ENCODE measurements at regions not wholly inside any gene's neighbourhood (a gene's known extent, or its start where the extent isn't known, plus 50 kb on each side); places are given as distances from the start of the nearest gene placed in this dataset.
A peak's percentile ranks its signal among the peaks of the same experiment; 100 is the strongest.

- no peak overlapping the region for H3K4me3 ChIP-seq (ENCODE audit: low read depth, poor library complexity, severe bottlenecking)
- peak in 1 of 2 donors; percentile 31 for DNase-seq (ENCODE audit: low spot score in 2 of 2)
- TF ChIP-seq POLR2A (IDR thresholded peaks at IDR 0.05) = no peak
- TF ChIP-seq CTCF (IDR thresholded peaks at IDR 0.05) = no peak
- 80 to 83% methylated on average over 6 to 7 of the region's 7 CpGs for WGBS, 2 donors
- intact Hi-C loops (cut with DNase I; ENCODE audit: low total_unique reads) = no loop called here
These were observed 367.3 kb upstream of the SALL3 start for GRCh38 chr18:78612318-78612717.

DNA sequence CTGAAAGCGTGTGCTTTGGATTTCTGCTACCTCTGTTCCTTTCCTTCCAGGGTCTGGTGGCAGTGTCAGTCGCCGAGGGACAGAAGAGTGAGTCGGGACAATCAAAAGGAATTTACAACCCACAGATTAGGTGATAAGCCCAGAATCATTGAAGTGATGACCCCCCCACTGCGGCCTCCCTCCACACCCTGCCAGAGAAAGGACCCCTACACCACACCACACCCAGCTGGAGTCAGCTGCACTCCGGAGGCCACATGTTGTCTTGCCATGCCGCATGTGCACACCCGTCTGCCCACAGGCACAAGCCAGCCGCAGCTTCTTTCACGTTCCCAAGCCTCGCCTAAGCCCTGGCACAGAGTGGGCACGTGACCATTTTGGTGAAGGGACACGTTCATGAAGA, 366.8 kb upstream of the SALL3 start:
- DNase-seq (ENCODE audit: low spot score in 2 of 2) = peak in 1 of 2 donors; percentile 65
- TF ChIP-seq POLR2A (IDR thresholded peaks at IDR 0.05) (no peak), CTCF (IDR thresholded peaks at IDR 0.05) (no peak)
- intact Hi-C loops (cut with DNase I; ENCODE audit: low total_unique reads) = no loop called here
- 62 to 64% methylated on average over 13 of the region's 13 CpGs for WGBS, 2 donors
- no peak overlapping the region for H3K4me3 ChIP-seq (ENCODE audit: low read depth, poor library complexity, severe bottlenecking)

- 88 to 92% methylated on average over 4 of the region's 4 CpGs for WGBS, 2 donors
- no peak overlapping the region for H3K4me3 ChIP-seq (ENCODE audit: low read depth, poor library complexity, severe bottlenecking)
- TF ChIP-seq CTCF (IDR thresholded peaks at IDR 0.05) = no peak
- no peak for TF ChIP-seq POLR2A (IDR thresholded peaks at IDR 0.05)
- peak in 1 of 2 donors; percentile 48 for DNase-seq (ENCODE audit: low spot score in 2 of 2)
- intact Hi-C loops (cut with DNase I; ENCODE audit: low total_unique reads) = no loop called here
These were observed 360.9 kb upstream of the SALL3 start for GRCh38 chr18:78618726-78619125.

- intact Hi-C loops (cut with DNase I; ENCODE audit: low total_unique reads) = no loop called here
These were observed 359.8 kb upstream of the SALL3 start for GRCh38 chr18:78619854-78620253.

GRCh38 chr18:78620326-78620725, 359.3 kb upstream of the SALL3 start:
- intact Hi-C loops (cut with DNase I; ENCODE audit: low total_unique reads) = no loop called here
- no peak overlapping the region for H3K4me3 ChIP-seq (ENCODE audit: low read depth, poor library complexity, severe bottlenecking)
- no peak for TF ChIP-seq POLR2A (IDR thresholded peaks at IDR 0.05)
- TF ChIP-seq CTCF (IDR thresholded peaks at IDR 0.05) = no peak
- WGBS, 2 donors = 62 to 80% methylated on average over 6 of the region's 6 CpGs
- DNase-seq (ENCODE audit: low spot score in 2 of 2) = peak in 1 of 2 donors; percentile 75

More at GRCh38 chr18:78619854-78620253, 359.8 kb upstream of the SALL3 start:
- DNase-seq (ENCODE audit: low spot score in 2 of 2) = no peak
- WGBS, 2 donors = 55 to 57% methylated on average over 12 to 13 of the region's 13 CpGs
- no peak for TF ChIP-seq POLR2A (IDR thresholded peaks at IDR 0.05)
- no peak for TF ChIP-seq CTCF (IDR thresholded peaks at IDR 0.05)
- H3K4me3 ChIP-seq (ENCODE audit: low read depth, poor library complexity, severe bottlenecking) = no peak overlapping the region

DNA sequence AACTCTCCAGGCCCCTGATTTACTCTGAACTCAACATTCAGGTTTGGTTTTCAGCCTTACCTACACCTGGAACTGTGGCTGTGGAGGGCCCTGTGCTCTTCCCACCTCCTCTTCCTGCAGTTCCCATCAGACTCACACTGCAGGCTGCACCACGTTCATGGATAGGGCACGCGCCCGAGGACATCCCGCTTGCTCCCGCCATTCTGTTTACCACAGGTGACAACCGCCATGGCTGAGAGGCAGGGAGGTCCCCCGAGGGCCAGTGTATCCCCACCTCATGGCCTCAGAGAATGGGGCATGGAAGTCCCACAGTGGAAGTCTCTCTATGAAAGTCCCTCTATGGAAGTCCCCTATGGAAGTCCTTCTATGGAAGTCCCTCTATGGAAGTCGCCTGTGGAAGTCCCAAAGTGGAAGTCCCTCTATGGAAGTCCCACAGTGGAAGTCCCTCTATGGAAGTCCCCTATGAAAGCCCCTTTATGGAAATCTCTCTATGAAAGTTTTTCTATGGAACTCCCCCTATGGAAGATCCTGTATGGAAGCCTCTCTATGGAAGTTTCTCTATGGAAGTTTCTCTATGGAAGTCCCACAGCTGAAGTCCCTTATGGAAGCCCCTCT, 358.4 kb upstream of the SALL3 start:
- 90 to 94% methylated on average over 9 of the region's 9 CpGs for WGBS, 2 donors
- intact Hi-C loops (cut with DNase I; ENCODE audit: low total_unique reads) = no loop called here
- TF ChIP-seq POLR2A (IDR thresholded peaks at IDR 0.05) (no peak), CTCF (IDR thresholded peaks at IDR 0.05) (no peak)
- H3K4me3 ChIP-seq (ENCODE audit: low read depth, poor library complexity, severe bottlenecking) = no peak overlapping the region
- DNase-seq (ENCODE audit: low spot score in 2 of 2) = peak in 1 of 2 donors; percentile 76
